ENCODE measurements at regions not wholly inside any gene's neighbourhood (a gene's known extent, or its start where the extent isn't known, plus 50 kb on each side); places are given as distances from the start of the nearest gene placed in this dataset.

DNA sequence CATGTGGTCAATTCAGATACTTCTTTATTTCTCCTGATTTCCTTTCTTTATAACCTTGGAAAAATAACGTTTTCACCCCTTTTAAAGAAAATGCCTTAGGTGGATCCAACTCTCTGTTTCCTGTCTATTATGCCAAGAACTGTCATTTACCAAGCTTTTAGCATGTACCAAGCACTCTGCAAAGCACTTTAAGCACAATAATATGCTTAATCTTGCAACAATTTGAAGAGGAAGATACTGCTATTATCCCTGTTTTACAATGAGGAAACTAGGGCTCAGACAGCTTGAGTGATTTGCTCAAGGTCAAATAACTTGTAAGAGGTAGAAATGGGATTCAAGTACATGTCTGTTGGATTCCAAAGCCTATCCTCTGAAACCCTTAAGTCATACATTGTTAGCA is 224.8 kb upstream of the IL12B start (continued):
- no peak for TF ChIP-seq SIN3A (IDR thresholded peaks at IDR 0.05; ENCODE audit: borderline replicate concordance in 2 of 2, control insufficient read depth in 1 of 2, low read depth in 2 of 2, low read length in 2 of 2)
- TF ChIP-seq, protein P1, sequence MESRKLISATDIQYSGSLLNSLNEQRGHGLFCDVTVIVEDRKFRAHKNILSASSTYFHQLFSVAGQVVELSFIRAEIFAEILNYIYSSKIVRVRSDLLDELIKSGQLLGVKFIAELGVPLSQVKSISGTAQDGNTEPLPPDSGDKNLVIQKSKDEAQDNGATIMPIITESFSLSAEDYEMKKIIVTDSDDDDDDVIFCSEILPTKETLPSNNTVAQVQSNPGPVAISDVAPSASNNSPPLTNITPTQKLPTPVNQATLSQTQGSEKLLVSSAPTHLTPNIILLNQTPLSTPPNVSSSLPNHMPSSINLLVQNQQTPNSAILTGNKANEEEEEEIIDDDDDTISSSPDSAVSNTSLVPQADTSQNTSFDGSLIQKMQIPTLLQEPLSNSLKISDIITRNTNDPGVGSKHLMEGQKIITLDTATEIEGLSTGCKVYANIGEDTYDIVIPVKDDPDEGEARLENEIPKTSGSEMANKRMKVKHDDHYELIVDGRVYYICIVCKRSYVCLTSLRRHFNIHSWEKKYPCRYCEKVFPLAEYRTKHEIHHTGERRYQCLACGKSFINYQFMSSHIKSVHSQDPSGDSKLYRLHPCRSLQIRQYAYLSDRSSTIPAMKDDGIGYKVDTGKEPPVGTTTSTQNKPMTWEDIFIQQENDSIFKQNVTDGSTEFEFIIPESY (CRISPR knock-in tag; IDR thresholded peaks at IDR 0.05), result no peak
- TF ChIP-seq PRPF4 (IDR thresholded peaks at IDR 0.05; ENCODE audit: insufficient read depth, low read depth, low read length, poor library complexity, severe bottlenecking), result no peak
- no peak for TF ChIP-seq GATA2 (CRISPR knock-in tag; IDR thresholded peaks at IDR 0.05)
- no peak for TF ChIP-seq THRAP3 (IDR thresholded peaks at IDR 0.05; ENCODE audit: borderline replicate concordance)
- TF ChIP-seq, protein P2, sequence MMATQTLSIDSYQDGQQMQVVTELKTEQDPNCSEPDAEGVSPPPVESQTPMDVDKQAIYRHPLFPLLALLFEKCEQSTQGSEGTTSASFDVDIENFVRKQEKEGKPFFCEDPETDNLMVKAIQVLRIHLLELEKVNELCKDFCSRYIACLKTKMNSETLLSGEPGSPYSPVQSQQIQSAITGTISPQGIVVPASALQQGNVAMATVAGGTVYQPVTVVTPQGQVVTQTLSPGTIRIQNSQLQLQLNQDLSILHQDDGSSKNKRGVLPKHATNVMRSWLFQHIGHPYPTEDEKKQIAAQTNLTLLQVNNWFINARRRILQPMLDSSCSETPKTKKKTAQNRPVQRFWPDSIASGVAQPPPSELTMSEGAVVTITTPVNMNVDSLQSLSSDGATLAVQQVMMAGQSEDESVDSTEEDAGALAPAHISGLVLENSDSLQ (IDR thresholded peaks at IDR 0.05), result no peak
- TF ChIP-seq RBM22 (IDR thresholded peaks at IDR 0.05; ENCODE audit: low read depth, low read length, poor library complexity, severe bottlenecking), result no peak
- TF ChIP-seq, protein P3, sequence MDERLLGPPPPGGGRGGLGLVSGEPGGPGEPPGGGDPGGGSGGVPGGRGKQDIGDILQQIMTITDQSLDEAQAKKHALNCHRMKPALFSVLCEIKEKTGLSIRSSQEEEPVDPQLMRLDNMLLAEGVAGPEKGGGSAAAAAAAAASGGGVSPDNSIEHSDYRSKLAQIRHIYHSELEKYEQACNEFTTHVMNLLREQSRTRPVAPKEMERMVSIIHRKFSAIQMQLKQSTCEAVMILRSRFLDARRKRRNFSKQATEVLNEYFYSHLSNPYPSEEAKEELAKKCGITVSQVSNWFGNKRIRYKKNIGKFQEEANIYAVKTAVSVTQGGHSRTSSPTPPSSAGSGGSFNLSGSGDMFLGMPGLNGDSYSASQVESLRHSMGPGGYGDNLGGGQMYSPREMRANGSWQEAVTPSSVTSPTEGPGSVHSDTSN (CRISPR knock-in tag; IDR thresholded peaks at IDR 0.05; ENCODE audit: low read depth), result no peak
- TF ChIP-seq, protein P3 (tag; conservative IDR thresholded peaks at IDR 0.05; ENCODE audit: low read depth), result no peak
- no peak for TF ChIP-seq ILF3 (IDR thresholded peaks at IDR 0.05; ENCODE audit: borderline replicate concordance)
